IMR-90 (cell line): ENCODE measurements at regions not wholly inside any gene's neighbourhood (a gene's known extent, or its start where the extent isn't known, plus 50 kb on each side); places are given as distances from the start of the nearest gene placed in this dataset.

ENCODE experiments used
- ATAC-seq: fragments of 200-7000 bp; cut with Tn5 transposase; 2 replicates; pipeline ENCODE4 v1.9.1; 2020; ENCODE audit warnings: low read depth, mild to moderate bottlenecking, moderate library complexity
- BruUV-seq: library from RNA; stranded (reverse); fragments of 400-500 nt; replicated peaks from 2 replicates; lab custom pipeline; 2021; lab: Mats Ljungman, UMichigan
- CTCF ChIA-PET: fragments of 300-600 bp; formaldehyde crosslinking; extraction: SDS; loops from one replicate; lab custom pipeline; 2021; ENCODE audit warnings: antibody characterized with exemption; lab: Yijun Ruan, JAX
- POLR2A ChIA-PET: fragments of 300-600 bp; sonication (Branson Sonifier 250); formaldehyde crosslinking; loops from one replicate; lab custom pipeline; 2022; ENCODE audit warnings: antibody characterized with exemption; ENCODE audit not compliant: unreplicated experiment; lab: Charles Lee
- DNase-seq: peaks from one replicate; pipeline ENCODE4 v3.0.0; 2013
- H2AFZ ChIP-seq: replicated peaks from 2 replicates; pipeline ENCODE3; 2013; ENCODE audit warnings: low read length, mild to moderate bottlenecking; ENCODE audit not compliant: poor library complexity
- H2AK5ac ChIP-seq: 2 replicates; pipeline ENCODE4 v1.6.1; 2013; ENCODE audit warnings: low read depth, low read length, inconsistent platforms
- H2AK9ac ChIP-seq: replicated peaks from 2 replicates; pipeline ENCODE3; 2013; ENCODE audit warnings: mild to moderate bottlenecking, low read depth, low read length, moderate library complexity; ENCODE audit not compliant: poor library complexity
- H2BK120ac ChIP-seq: 2 replicates; pipeline ENCODE4 v1.6.1; 2013; ENCODE audit warnings: low read depth, low read length, inconsistent platforms
- H2BK15ac ChIP-seq: 3 replicates; pipeline ENCODE4 v1.6.1; 2013; ENCODE audit warnings: low read depth, low read length, inconsistent platforms
- H2BK20ac ChIP-seq: 2 replicates; pipeline ENCODE4 v1.6.1; 2013; ENCODE audit warnings: low read depth, mild to moderate bottlenecking, inconsistent platforms, low read length, moderate library complexity
- H2BK5ac ChIP-seq: 2 replicates; pipeline ENCODE4 v1.6.1; 2013; ENCODE audit warnings: mild to moderate bottlenecking, low read depth, low read length, inconsistent platforms; ENCODE audit not compliant: poor library complexity, severe bottlenecking
- H3K14ac ChIP-seq: replicated peaks from 2 replicates; pipeline ENCODE4 v1.6.1; 2013; ENCODE audit warnings: low read depth, low read length, inconsistent platforms
- H3K18ac ChIP-seq: 2 replicates; pipeline ENCODE4 v1.6.1; 2013; ENCODE audit warnings: low read depth, low read length, control low read depth
- H3K23ac ChIP-seq: 2 replicates; pipeline ENCODE4 v1.6.1; 2013; ENCODE audit warnings: low read depth, low read length, inconsistent platforms
- H3K27ac ChIP-seq: 2 replicates; pipeline ENCODE4 v1.5.1; 2013; ENCODE audit warnings: mild to moderate bottlenecking, control low read depth, low read length; ENCODE audit not compliant: insufficient read depth
- H3K27me3 ChIP-seq: 2 replicates; pipeline ENCODE4 v1.6.1; 2013; ENCODE audit warnings: low read length; ENCODE audit not compliant: control insufficient read depth, insufficient read depth
- H3K36me3 ChIP-seq: 2 replicates; pipeline ENCODE4 v1.6.1; 2013; ENCODE audit warnings: low read length, mixed read lengths; ENCODE audit not compliant: control insufficient read depth, insufficient read depth
- H3K4ac ChIP-seq: 2 replicates; pipeline ENCODE4 v1.6.1; 2013; ENCODE audit warnings: low read depth, low read length, inconsistent platforms
- H3K4me1 ChIP-seq: 2 replicates; pipeline ENCODE4 v1.6.1; 2013; ENCODE audit warnings: low read length, mixed read lengths; ENCODE audit not compliant: control insufficient read depth, insufficient read depth
- H3K4me2 ChIP-seq: 2 replicates; pipeline ENCODE4 v1.6.1; 2013; ENCODE audit warnings: low read depth, mild to moderate bottlenecking, control low read depth, low read length, moderate library complexity
- H3K4me3 ChIP-seq: 2 replicates; pipeline ENCODE4 v1.5.1; 2013; ENCODE audit warnings: low read depth, mild to moderate bottlenecking, control low read depth, low read length, moderate library complexity; ENCODE audit not compliant: insufficient read depth
- H3K56ac ChIP-seq: 2 replicates; pipeline ENCODE4 v1.6.1; 2013; ENCODE audit warnings: low read length, inconsistent platforms; ENCODE audit not compliant: insufficient read depth; ENCODE audit errors: extremely low read depth
- H3K79me1 ChIP-seq, 2 experiments: 2 replicates each; pipeline ENCODE4 v1.6.1; 2013; ENCODE audit warnings: low read length in 2 of 2, inconsistent platforms in 1 of 2, low read depth in 1 of 2
- H3K9ac ChIP-seq: 2 replicates; pipeline ENCODE4 v1.6.1; 2013; ENCODE audit warnings: low read depth, low read length, control low read depth
- H3K9me1 ChIP-seq: 2 replicates; pipeline ENCODE4 v1.6.1; 2013; ENCODE audit warnings: low read length, inconsistent platforms; ENCODE audit not compliant: insufficient read depth
- H3K9me3 ChIP-seq: 2 replicates; pipeline ENCODE4 v1.6.1; 2013; ENCODE audit warnings: low read length; ENCODE audit not compliant: control insufficient read depth, insufficient read depth
- H4K20me1 ChIP-seq: 2 replicates; pipeline ENCODE4 v1.6.1; 2013; ENCODE audit warnings: low read length, inconsistent platforms; ENCODE audit not compliant: insufficient read depth
- H4K5ac ChIP-seq: 2 replicates; pipeline ENCODE4 v1.6.1; 2013; ENCODE audit warnings: mild to moderate bottlenecking, low read depth, low read length, control low read depth
- H4K8ac ChIP-seq, 2 experiments: 2 replicates each; pipeline ENCODE4 v1.6.1; 2013; ENCODE audit warnings: low read depth in 2 of 2, low read length in 2 of 2, control low read depth in 1 of 2, inconsistent platforms in 1 of 2
- H4K91ac ChIP-seq: 2 replicates; pipeline ENCODE4 v1.6.1; 2013; ENCODE audit warnings: low read depth, low read length, inconsistent platforms; ENCODE audit not compliant: insufficient read depth
- BHLHE40 ChIP-seq: fragments of 150-350 bp; IDR thresholded peaks from 2 replicates; pipeline ENCODE4 v1.6.1; 2016; ENCODE audit warnings: mild to moderate bottlenecking, low read depth, low read length
- CEBPB ChIP-seq: IDR thresholded peaks from 2 replicates; pipeline ENCODE4 v1.6.1; 2012; ENCODE audit warnings: low read depth, low read length, improper control_type of control experiment
- CTCF ChIP-seq: conservative IDR thresholded peaks from 2 replicates; pipeline ENCODE4 v1.5.1; 2012; ENCODE audit warnings: mild to moderate bottlenecking, low read depth, low read length, improper control_type of control experiment
- ELK1 ChIP-seq: fragments of 150-350 bp; IDR thresholded peaks from 2 replicates; pipeline ENCODE4 v1.6.1; 2016; ENCODE audit warnings: low read depth, mild to moderate bottlenecking, low read length, moderate library complexity, borderline replicate concordance
- FOS ChIP-seq: fragments of 150-350 bp; IDR thresholded peaks from 2 replicates; pipeline ENCODE4 v1.6.1; 2016; ENCODE audit warnings: low read depth, low read length
- MAFK ChIP-seq: IDR thresholded peaks from 2 replicates; pipeline ENCODE4 v1.6.1; 2012; ENCODE audit warnings: low read depth, low read length, improper control_type of control experiment
- MAZ ChIP-seq: IDR thresholded peaks from 2 replicates; pipeline ENCODE4 v1.6.1; 2012; ENCODE audit warnings: low read depth, mild to moderate bottlenecking, low read length, improper control_type of control experiment, moderate library complexity, borderline replicate concordance
- POLR2A ChIP-seq: IDR thresholded peaks from 2 replicates; pipeline ENCODE4 v1.6.1; 2012; ENCODE audit warnings: mild to moderate bottlenecking, low read depth, low read length
- RAD21 ChIP-seq: IDR thresholded peaks from 2 replicates; pipeline ENCODE4 v1.6.1; 2012; ENCODE audit warnings: low read length, improper control_type of control experiment
- RCOR1 ChIP-seq: IDR thresholded peaks from 2 replicates; pipeline ENCODE4 v1.6.1; 2012; ENCODE audit warnings: mild to moderate bottlenecking, low read length, improper control_type of control experiment; ENCODE audit not compliant: insufficient replicate concordance
- SMC3 ChIP-seq: fragments of 150-350 bp; IDR thresholded peaks from 2 replicates; pipeline ENCODE4 v1.6.1; 2016; ENCODE audit warnings: low read depth, mild to moderate bottlenecking, antibody characterized with exemption, low read length, moderate library complexity
- USF2 ChIP-seq: fragments of 150-350 bp; IDR thresholded peaks from 2 replicates; pipeline ENCODE4 v1.6.1; 2017; ENCODE audit warnings: mild to moderate bottlenecking, antibody characterized with exemption, low read length, low read depth
- WGBS, 2 experiments: methylation state at CpG; one replicate each; pipeline versions ENCODE4 v1.1.5 to v1.1.7; 2013; ENCODE audit warnings: missing lambda C conversion rate in 2 of 2; ENCODE audit not compliant: insufficient read length in 1 of 2; ENCODE audit errors: extremely low coverage in 2 of 2; 5-methylcytosine and 5-hydroxymethylcytosine counted together
- dilution Hi-C: fragments of 300-500 bp; cut with HindIII; formaldehyde crosslinking; loops from one replicate; pipeline ENCODE4 v1.14.3; 2018; ENCODE audit warnings: low sequenced_read_pairs; ENCODE audit not compliant: unreplicated experiment
- in situ Hi-C: fragments of 300-500 bp; cut with MboI; formaldehyde crosslinking; loops from 3 replicates; pipeline ENCODE4 v1.14.3; 2019; ENCODE audit warnings: low sequenced_read_pairs, inconsistent platforms, mixed read lengths
- intact Hi-C: fragments of 100-400 bp; cut with micrococcal nuclease; formaldehyde crosslinking; loops from 2 replicates; pipeline ENCODE4 v1.10.0; 2022

GRCh38 chr12:105470102-105470501 lies 139.6 kb downstream of the C12orf75 start:
- Histone ChIP-seq H4K8ac (no peak overlapping the region), H3K9me3 (no peaks in the 10 kb centered on the region), H3K79me1 (no peaks in the 10 kb centered on the region), H2AFZ (no peak overlapping the region), H4K20me1 (no peaks in the 10 kb centered on the region), H3K14ac (no peak overlapping the region), H4K5ac (no peak overlapping the region), H3K27ac (no peak overlapping the region), H3K56ac (no peak overlapping the region), H3K9ac (no peak overlapping the region), H3K18ac (no peak overlapping the region), H3K4ac (no peak overlapping the region), H2AK5ac (no peak overlapping the region), H3K27me3 (peaks cover 4% of the 10 kb centered on the region), H4K91ac (no peak overlapping the region), H2BK20ac (no peak overlapping the region), H3K4me2 (no peak overlapping the region), H2BK15ac (no peak overlapping the region), H2BK5ac (peak overlapping the region; percentile 59), H3K36me3 (no peaks in the 10 kb centered on the region), H3K9me1 (no peaks in the 10 kb centered on the region; the same call in 1 of the 2 replicates), H2BK120ac (no peak overlapping the region), H3K4me1 (no peaks in the 10 kb centered on the region), H3K23ac (no peak overlapping the region), H2AK9ac (no peak overlapping the region), H3K4me3 (no peak overlapping the region)
- WGBS, 2 experiments: 67% methylated on average over 1 of the region's 2 CpGs; no CpG with 5 or more reads in 1 of the 2 experiments
- no peak for DNase-seq
- intact Hi-C loops: no loop called here
- ChIA-PET POLR2A (no interaction called here), CTCF (interaction anchor here (0.7 to 1.0 kb wide), 2 partner anchors 15 kb away, joined by 3 read pairs; no protein-coding TSS in a partner anchor)
- TF ChIP-seq BHLHE40 (no peak), FOS (no peak), RCOR1 (no peak), CTCF (no peak), CEBPB (no peak), USF2 (no peak), ELK1 (no peak), SMC3 (no peak), POLR2A (no peak), MAZ (no peak), MAFK (no peak), RAD21 (no peak)
- in situ Hi-C loops: no loop called here
- dilution Hi-C loops: no loop called here
- BruUV-seq: no TSS peak
- no peak for ATAC-seq
